Left lung (tissue), 4 donors: ENCODE measurements at regions not wholly inside any gene's neighbourhood (a gene's known extent, or its start where the extent isn't known, plus 50 kb on each side); places are given as distances from the start of the nearest gene placed in this dataset.

ENCODE experiments used
- ATAC-seq: fragments of 200-7000 bp; cut with Tn5 transposase; one replicate; pipeline ENCODE4 v1.9.1; 2020; ENCODE audit warnings: moderate library complexity
- DNase-seq, 4 donors: peaks; one replicate each; pipeline ENCODE4 v3.0.0-alpha.2; 2013 to 2020
- H3K27ac ChIP-seq, 2 donors: fragments of 200-600 bp; sonication (generic) in 1 of 2; one replicate each; pipeline versions ENCODE4 v1.5.0 to v1.8.0; 2020 to 2021
- H3K27me3 ChIP-seq, 2 donors: fragments of 200-600 bp; sonication (generic) in 1 of 2; one replicate each; pipeline versions ENCODE4 v1.5.0 to v1.8.0; 2020 to 2021
- H3K36me3 ChIP-seq, 2 donors: fragments of 200-600 bp; sonication (generic) in 1 of 2; one replicate each; pipeline versions ENCODE4 v1.5.0 to v1.8.0; 2020 to 2021
- H3K4me1 ChIP-seq, 2 donors: fragments of 200-600 bp; one replicate each; pipeline ENCODE4 v1.8.0; 2021
- H3K4me3 ChIP-seq, 2 donors: fragments of 200-600 bp; sonication (generic) in 1 of 2; one replicate each; pipeline versions ENCODE4 v1.5.0 to v1.8.0; 2020 to 2021; ENCODE audit warnings: mild to moderate bottlenecking in 1 of 2
- H3K9me3 ChIP-seq, 2 donors: fragments of 200-600 bp; sonication (generic) in 1 of 2; one replicate each; pipeline versions ENCODE4 v1.5.0 to v1.8.0; 2020 to 2021
- CTCF ChIP-seq, 2 donors: fragments of 200-600 bp; sonication (generic) in 1 of 2; IDR thresholded peaks; one replicate each; pipeline versions ENCODE4 v1.5.0 to v1.8.0; 2021; ENCODE audit warnings: antibody characterized with exemption in 2 of 2
- intact Hi-C, 2 donors: fragments of 100-400 bp; cut with DNase I; formaldehyde crosslinking; loops; one replicate each; pipeline versions ENCODE4 v1.11.2 to v1.14.2; 2022
- donor health status: DM: no; HTN: yes; CAD: no.
- donor health status: DM: no; HTN: no; CAD: no.

GRCh38 chr6:48568856-48569255 lies 457.9 kb upstream of the PTCHD4 start:
- no peaks in the 10 kb centered on the region for H3K4me1 ChIP-seq
- H3K36me3 ChIP-seq, result no peaks in the 10 kb centered on the region
- no peak for ATAC-seq
- no peak for TF ChIP-seq CTCF (IDR thresholded peaks at IDR 0.05)
- H3K27ac ChIP-seq, result no peak overlapping the region
- no peaks in the 10 kb centered on the region for H3K9me3 ChIP-seq
- no peak for DNase-seq
- no peak overlapping the region for H3K4me3 ChIP-seq
- intact Hi-C loops, result no loop called here
- H3K27me3 ChIP-seq, result no peaks in the 10 kb centered on the region

- DNase-seq (no peak), ATAC-seq (no peak)
- no peaks in the 10 kb centered on the region for H3K36me3 ChIP-seq
- H3K4me1 ChIP-seq, result no peaks in the 10 kb centered on the region
- no peak overlapping the region for H3K27ac ChIP-seq
- no peak for TF ChIP-seq CTCF (IDR thresholded peaks at IDR 0.05)
- no peaks in the 10 kb centered on the region for H3K9me3 ChIP-seq
- intact Hi-C loops, result no loop called here
- no peaks in the 10 kb centered on the region for H3K27me3 ChIP-seq
- H3K4me3 ChIP-seq, result no peak overlapping the region
Measured at GRCh38 chr6:48567016-48567415, 456.0 kb upstream of the PTCHD4 start.

- intact Hi-C loops, result no loop called here
- H3K4me1 ChIP-seq, result no peaks in the 10 kb centered on the region
- no peaks in the 10 kb centered on the region for H3K36me3 ChIP-seq
- H3K27me3 ChIP-seq, result no peaks in the 10 kb centered on the region
- TF ChIP-seq CTCF (IDR thresholded peaks at IDR 0.05), result no peak
- no peak overlapping the region for H3K4me3 ChIP-seq
- H3K27ac ChIP-seq, result no peak overlapping the region
- ATAC-seq, result no peak
- DNase-seq, result peak in 1 of 4 donors; percentile 16
- no peaks in the 10 kb centered on the region for H3K9me3 ChIP-seq
Measured at GRCh38 chr6:48564036-48564820, 453.2 kb upstream of the PTCHD4 start.

- no peak for DNase-seq
- Histone ChIP-seq H3K27me3 (no peaks in the 10 kb centered on the region), H3K4me3 (no peak overlapping the region), H3K27ac (no peak overlapping the region), H3K36me3 (no peaks in the 10 kb centered on the region), H3K9me3 (no peaks in the 10 kb centered on the region), H3K4me1 (no peaks in the 10 kb centered on the region)
- intact Hi-C loops, result no loop called here
- ATAC-seq, result no peak
- TF ChIP-seq CTCF (IDR thresholded peaks at IDR 0.05), result no peak
Measured at GRCh38 chr6:48563433-48563832, 452.4 kb upstream of the PTCHD4 start.

- no peak for TF ChIP-seq CTCF (IDR thresholded peaks at IDR 0.05)
- ATAC-seq (no peak), DNase-seq (no peak)
- Histone ChIP-seq H3K4me1 (no peaks in the 10 kb centered on the region), H3K4me3 (no peak overlapping the region), H3K36me3 (no peaks in the 10 kb centered on the region), H3K9me3 (peaks cover 0 to under 1% of the 10 kb centered on the region in 2 donors), H3K27ac (no peak overlapping the region), H3K27me3 (no peaks in the 10 kb centered on the region)
- intact Hi-C loops, result no loop called here
Measured at GRCh38 chr6:48560408-48560807, 449.4 kb upstream of the PTCHD4 start.
